H9 (cell line): ENCODE measurements at regions not wholly inside any gene's neighbourhood (a gene's known extent, or its start where the extent isn't known, plus 50 kb on each side); places are given as distances from the start of the nearest gene placed in this dataset.

Experiments
- DNase-seq: peaks from one replicate; pipeline ENCODE4 v3.0.0-alpha.2; 2017
- H2AFZ ChIP-seq: one replicate; pipeline ENCODE4 v1.6.1; 2013; ENCODE audit warnings: mild to moderate bottlenecking, low read length, control low read depth, moderate library complexity
- H2AK5ac ChIP-seq: 2 replicates; pipeline ENCODE4 v1.6.1; 2013; ENCODE audit warnings: low read length, control low read depth, mixed read lengths; ENCODE audit not compliant: insufficient read length
- H2BK120ac ChIP-seq: one replicate; pipeline ENCODE4 v1.6.1; 2013; ENCODE audit warnings: low read depth, mild to moderate bottlenecking, low read length, control low read depth, inconsistent platforms; ENCODE audit not compliant: poor library complexity, severe bottlenecking
- H2BK12ac ChIP-seq: 2 replicates; pipeline ENCODE4 v1.6.1; 2013; ENCODE audit warnings: low read length, control low read depth, mixed read lengths, low read depth; ENCODE audit not compliant: insufficient read length
- H2BK15ac ChIP-seq: 2 replicates; pipeline ENCODE4 v1.6.1; 2013; ENCODE audit warnings: low read depth, low read length, control low read depth
- H2BK20ac ChIP-seq: one replicate; pipeline ENCODE4 v1.6.1; 2013; ENCODE audit warnings: low read depth, mild to moderate bottlenecking, low read length, control low read depth, inconsistent platforms; ENCODE audit not compliant: poor library complexity, severe bottlenecking
- H2BK5ac ChIP-seq: 2 replicates; pipeline ENCODE4 v1.6.1; 2013; ENCODE audit warnings: low read length, control low read depth, mixed read lengths; ENCODE audit not compliant: insufficient read length
- H3K14ac ChIP-seq: 2 replicates; pipeline ENCODE4 v1.6.1; 2013; ENCODE audit warnings: low read length, control low read depth; ENCODE audit not compliant: insufficient read depth
- H3K18ac ChIP-seq: 2 replicates; pipeline ENCODE4 v1.6.1; 2013; ENCODE audit warnings: low read depth, mild to moderate bottlenecking, mixed read lengths, low read length, control low read depth; ENCODE audit not compliant: insufficient read length
- H3K23ac ChIP-seq: 2 replicates; pipeline ENCODE4 v1.6.1; 2013; ENCODE audit warnings: low read length, control low read depth, mixed read lengths, low read depth; ENCODE audit not compliant: insufficient read length
- H3K23me2 ChIP-seq: 2 replicates; pipeline ENCODE4 v1.6.1; 2013; ENCODE audit warnings: low read depth, mild to moderate bottlenecking, mixed read lengths, low read length, control low read depth; ENCODE audit not compliant: insufficient read length, poor library complexity, severe bottlenecking
- H3K27ac ChIP-seq: 2 replicates; pipeline ENCODE4 v1.5.1; 2013; ENCODE audit warnings: low read length, control low read depth, mixed read lengths, low read depth; ENCODE audit not compliant: insufficient read length
- H3K27me3 ChIP-seq: 2 replicates; pipeline ENCODE4 v1.6.1; 2013; ENCODE audit warnings: low read length, control low read depth, inconsistent platforms; ENCODE audit not compliant: insufficient read depth
- H3K4ac ChIP-seq: 2 replicates; pipeline ENCODE4 v1.6.1; 2013; ENCODE audit warnings: low read depth, mild to moderate bottlenecking, control low read depth, inconsistent platforms, low read length, moderate library complexity
- H3K4me1 ChIP-seq: 2 replicates; pipeline ENCODE4 v1.6.1; 2013; ENCODE audit warnings: low read length, control low read depth, inconsistent platforms; ENCODE audit not compliant: insufficient read depth
- H3K4me2 ChIP-seq: 2 replicates; pipeline ENCODE4 v1.6.1; 2013; ENCODE audit warnings: low read length, control low read depth, mixed read lengths; ENCODE audit not compliant: insufficient read length, insufficient read depth
- H3K56ac ChIP-seq: 2 replicates; pipeline ENCODE4 v1.6.1; 2013; ENCODE audit warnings: low read depth, mild to moderate bottlenecking, mixed read lengths, low read length, control low read depth; ENCODE audit not compliant: insufficient read length
- H3K79me1 ChIP-seq: 2 replicates; pipeline ENCODE4 v1.6.1; 2013; ENCODE audit warnings: low read depth, mild to moderate bottlenecking, moderate library complexity, low read length, control low read depth, inconsistent platforms; ENCODE audit not compliant: insufficient read depth, poor library complexity, severe bottlenecking
- H3K79me2 ChIP-seq: 2 replicates; pipeline ENCODE4 v1.6.1; 2013; ENCODE audit warnings: low read length, control low read depth, inconsistent platforms; ENCODE audit not compliant: insufficient read depth
- H3K9ac ChIP-seq: 2 replicates; pipeline ENCODE4 v1.6.1; 2013; ENCODE audit warnings: low read length, control low read depth, mixed read lengths; ENCODE audit not compliant: insufficient read length; ENCODE audit errors: extremely low read depth
- H3K9me3 ChIP-seq: one replicate; pipeline ENCODE4 v1.6.1; 2013; ENCODE audit warnings: low read depth, low read length, inconsistent platforms; ENCODE audit not compliant: control insufficient read depth
- H3T11ph ChIP-seq: one replicate; pipeline ENCODE4 v1.6.1; 2013; ENCODE audit warnings: mild to moderate bottlenecking, low read length, control low read depth, inconsistent platforms
- H4K20me1 ChIP-seq: one replicate; pipeline ENCODE4 v1.6.1; 2013; ENCODE audit not compliant: control insufficient read depth, insufficient read length, insufficient read depth
- H4K5ac ChIP-seq: 2 replicates; pipeline ENCODE4 v1.6.1; 2013; ENCODE audit warnings: low read depth, mild to moderate bottlenecking, mixed read lengths, low read length, control low read depth; ENCODE audit not compliant: insufficient read length
- H4K8ac ChIP-seq: replicated peaks from 2 replicates; pipeline ENCODE4 v1.6.1; 2013; ENCODE audit warnings: low read length, control low read depth, mixed read lengths, low read depth; ENCODE audit not compliant: insufficient read length
- H4K91ac ChIP-seq: 2 replicates; pipeline ENCODE4 v1.6.1; 2013; ENCODE audit warnings: low read depth, mild to moderate bottlenecking, moderate library complexity, mixed read lengths, low read length, control low read depth; ENCODE audit not compliant: insufficient read length
- H3K27ac Mint-ChIP-seq, 3 experiments: 2 replicates in 2 of 3; 3 replicates in 1 of 3; pipeline ENCODE4 v1.8.0; 2020 to 2021; ENCODE audit warnings: mixed read lengths in 3 of 3, mild to moderate bottlenecking in 1 of 3, moderate library complexity in 1 of 3
- H3K27me3 Mint-ChIP-seq: 2 replicates; pipeline ENCODE4 v1.8.0; 2021; ENCODE audit warnings: low read depth, mild to moderate bottlenecking, moderate library complexity, mixed read lengths
- H3K36me3 Mint-ChIP-seq, 3 experiments: 2 replicates in 2 of 3; 3 replicates in 1 of 3; pipeline ENCODE4 v1.8.0; 2020 to 2021; ENCODE audit warnings: low read depth in 3 of 3, mixed read lengths in 3 of 3; ENCODE audit not compliant: insufficient read depth in 1 of 3
- H3K4me1 Mint-ChIP-seq, 2 experiments: 2 replicates each; pipeline ENCODE4 v1.8.0; 2020; ENCODE audit warnings: mixed read lengths in 2 of 2
- H3K4me3 Mint-ChIP-seq, 2 experiments: 2 replicates in 1 of 2; 3 replicates in 1 of 2; pipeline ENCODE4 v1.8.0; 2020 to 2021; ENCODE audit warnings: mild to moderate bottlenecking in 2 of 2, mixed read lengths in 2 of 2, moderate library complexity in 1 of 2
- H3K9me3 Mint-ChIP-seq, 2 experiments: 2 replicates in 1 of 2; 3 replicates in 1 of 2; pipeline ENCODE4 v1.8.0; 2020; ENCODE audit warnings: mild to moderate bottlenecking in 2 of 2, mixed read lengths in 2 of 2, moderate library complexity in 1 of 2
- WGBS: extraction: QIAGEN DNeasy Blood & Tissue Kit; methylation state at CpG from one replicate; pipeline ENCODE4 v1.1.7; 2013; ENCODE audit warnings: missing lambda C conversion rate, low lambda C conversion rate, mixed read lengths; ENCODE audit not compliant: insufficient read length; ENCODE audit errors: extremely low coverage; 5-methylcytosine and 5-hydroxymethylcytosine counted together
- TF ChIP-seq, protein P1 (sequence below): fragments of 200-600 bp; sonication (generic); conservative IDR thresholded peaks from 3 replicates; pipeline ENCODE4 v1.8.0; 2021; ENCODE audit warnings: antibody characterized with exemption, mild to moderate bottlenecking

DNA sequence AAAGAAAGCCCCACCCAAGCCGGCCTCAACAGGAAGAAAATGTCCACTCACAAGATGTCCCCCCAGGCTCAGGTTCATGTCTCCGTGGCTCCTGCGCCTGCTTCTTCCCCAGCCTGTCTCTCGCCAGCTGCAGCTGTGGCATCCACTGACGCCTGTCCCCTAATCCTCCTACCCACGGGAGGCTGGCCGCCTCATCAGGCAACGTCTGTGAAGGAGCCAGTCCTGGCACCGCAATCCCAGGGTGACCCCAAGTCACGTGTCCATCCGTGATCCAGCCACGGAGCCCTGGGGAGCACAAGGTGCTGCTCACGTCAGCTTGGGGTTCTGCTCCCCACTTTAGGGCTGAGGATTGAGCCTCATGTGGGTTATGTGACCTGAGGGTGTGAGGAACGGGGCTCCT lies 640.3 kb downstream of the CDH26 start:
- Histone ChIP-seq H3K56ac (no peak overlapping the region), H3K14ac (no peak overlapping the region; the same call in 1 of the 2 replicates), H3K79me1 (no peaks in the 10 kb centered on the region), H3K9ac (no peak overlapping the region), H3K27ac (no peak overlapping the region), H2BK15ac (no peak overlapping the region), H3K4ac (no peak overlapping the region), H3K27me3 (no peaks in the 10 kb centered on the region; the same call in 1 of the 2 replicates), H3K23me2 (no peaks in the 10 kb centered on the region), H4K5ac (no peak overlapping the region), H3K18ac (no peak overlapping the region), H3K23ac (no peak overlapping the region), H2AK5ac (no peak overlapping the region), H3K9me3 (no peaks in the 10 kb centered on the region), H3K79me2 (no peaks in the 10 kb centered on the region), H4K8ac (no peak overlapping the region), H4K20me1 (no peaks in the 10 kb centered on the region), H3T11ph (no peak overlapping the region), H2BK120ac (no peak overlapping the region), H2BK12ac (no peak overlapping the region), H3K4me2 (no peak overlapping the region), H2BK20ac (no peak overlapping the region), H2BK5ac (no peak overlapping the region), H3K4me1 (no peaks in the 10 kb centered on the region), H4K91ac (no peak overlapping the region), H2AFZ (no peak overlapping the region)
- DNase-seq = no peak
- TF ChIP-seq, protein P1, sequence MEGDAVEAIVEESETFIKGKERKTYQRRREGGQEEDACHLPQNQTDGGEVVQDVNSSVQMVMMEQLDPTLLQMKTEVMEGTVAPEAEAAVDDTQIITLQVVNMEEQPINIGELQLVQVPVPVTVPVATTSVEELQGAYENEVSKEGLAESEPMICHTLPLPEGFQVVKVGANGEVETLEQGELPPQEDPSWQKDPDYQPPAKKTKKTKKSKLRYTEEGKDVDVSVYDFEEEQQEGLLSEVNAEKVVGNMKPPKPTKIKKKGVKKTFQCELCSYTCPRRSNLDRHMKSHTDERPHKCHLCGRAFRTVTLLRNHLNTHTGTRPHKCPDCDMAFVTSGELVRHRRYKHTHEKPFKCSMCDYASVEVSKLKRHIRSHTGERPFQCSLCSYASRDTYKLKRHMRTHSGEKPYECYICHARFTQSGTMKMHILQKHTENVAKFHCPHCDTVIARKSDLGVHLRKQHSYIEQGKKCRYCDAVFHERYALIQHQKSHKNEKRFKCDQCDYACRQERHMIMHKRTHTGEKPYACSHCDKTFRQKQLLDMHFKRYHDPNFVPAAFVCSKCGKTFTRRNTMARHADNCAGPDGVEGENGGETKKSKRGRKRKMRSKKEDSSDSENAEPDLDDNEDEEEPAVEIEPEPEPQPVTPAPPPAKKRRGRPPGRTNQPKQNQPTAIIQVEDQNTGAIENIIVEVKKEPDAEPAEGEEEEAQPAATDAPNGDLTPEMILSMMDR = no peak
- WGBS = no CpG with 5 or more reads among the region's 14 CpGs
- Mint-ChIP-seq H3K9me3 (peaks cover 0 to 10% of the 10 kb centered on the region in 2 experiments; a peak in 4 of 5 replicates), H3K4me3 (no peak overlapping the region), H3K27ac (no peak overlapping the region), H3K36me3 (peaks cover 0 to 5% (median 2%) of the 10 kb centered on the region in 3 experiments; a peak in 2 of 7 replicates), H3K27me3 (peaks cover 6% of the 10 kb centered on the region), H3K4me1 (no peaks in the 10 kb centered on the region; a peak in 1 of 4 replicates)
